Common myeloid progenitor, CD34-positive (primary cell): ENCODE measurements at regions not wholly inside any gene's neighbourhood (a gene's known extent, or its start where the extent isn't known, plus 50 kb on each side); places are given as distances from the start of the nearest gene placed in this dataset.

Experiments
- CTCF ChIA-PET: fragments of 350-600 bp; sonication (Branson Sonifier 250); formaldehyde crosslinking; loops from one replicate; lab custom pipeline; 2021; ENCODE audit warnings: antibody characterized with exemption; lab: Charles Lee
- POLR2A ChIA-PET: fragments of 350-600 bp; sonication (Branson Sonifier 250); formaldehyde crosslinking; loops from one replicate; lab custom pipeline; 2021; ENCODE audit warnings: antibody characterized with exemption; lab: Charles Lee
- DNase-seq, 3 donors: peaks; one replicate each; pipeline versions ENCODE4 v3.0.0 to v3.0.0-alpha.2; 2013
- H3K27ac ChIP-seq, 2 experiments: 1 replicate in 1 of 2; 2 replicates in 1 of 2; pipeline ENCODE4 v1.7.0; 2013; ENCODE audit warnings: inconsistent platforms in 2 of 2, low read length in 2 of 2, mild to moderate bottlenecking in 2 of 2, low read depth in 1 of 2, moderate library complexity in 1 of 2; ENCODE audit not compliant: severe bottlenecking in 2 of 2, insufficient read depth in 1 of 2, poor library complexity in 1 of 2
- H3K27me3 ChIP-seq, 5 experiments: replicated peaks in 2 of 5; 1 replicate in 3 of 5; 2 replicates in 2 of 5; pipeline versions ENCODE4 v1.6.1 to v1.7.0; 2013; ENCODE audit warnings: low read length in 4 of 5, mild to moderate bottlenecking in 2 of 5, moderate library complexity in 2 of 5, inconsistent platforms in 1 of 5; ENCODE audit not compliant: insufficient read depth in 5 of 5, control insufficient read depth in 4 of 5
- H3K36me3 ChIP-seq, 4 experiments: 1 replicate in 2 of 4; 2 replicates in 2 of 4; pipeline versions ENCODE4 v1.6.1 to v1.7.0; 2013; ENCODE audit warnings: low read length in 3 of 4, control low read depth in 1 of 4, mild to moderate bottlenecking in 1 of 4; ENCODE audit not compliant: control insufficient read depth in 4 of 4, insufficient read depth in 4 of 4
- H3K4me1 ChIP-seq, 4 experiments: 1 replicate in 3 of 4; 2 replicates in 1 of 4; pipeline versions ENCODE4 v1.6.1 to v1.7.1; 2013; ENCODE audit warnings: low read length in 3 of 4, mild to moderate bottlenecking in 3 of 4, control low read depth in 1 of 4, inconsistent platforms in 1 of 4, moderate library complexity in 1 of 4; ENCODE audit not compliant: control insufficient read depth in 4 of 4, insufficient read depth in 4 of 4; ENCODE audit errors: control extremely low read depth in 1 of 4
- H3K4me3 ChIP-seq, 7 experiments: 1 replicate in 4 of 7; 2 replicates in 3 of 7; pipeline versions ENCODE4 v1.5.1 to v1.7.0; 2013; ENCODE audit warnings: mild to moderate bottlenecking in 7 of 7, low read length in 6 of 7, moderate library complexity in 6 of 7, inconsistent platforms in 2 of 7, low read depth in 2 of 7, control low read depth in 1 of 7; ENCODE audit not compliant: insufficient read depth in 4 of 7, control insufficient read depth in 1 of 7; ENCODE audit errors: extremely low read depth in 1 of 7
- H3K9me3 ChIP-seq, 5 experiments: 1 replicate in 4 of 5; 2 replicates in 1 of 5; pipeline versions ENCODE4 v1.6.1 to v1.7.1; 2013; ENCODE audit warnings: low read length in 4 of 5, mild to moderate bottlenecking in 2 of 5, inconsistent platforms in 1 of 5, low read depth in 1 of 5, moderate library complexity in 1 of 5; ENCODE audit not compliant: control insufficient read depth in 4 of 5, insufficient read depth in 2 of 5; ENCODE audit errors: control extremely low read depth in 1 of 5
- WGBS: methylation state at CpG from one replicate; pipeline ENCODE4 v1.1.5; 2013; ENCODE audit not compliant: insufficient coverage; 5-methylcytosine and 5-hydroxymethylcytosine counted together

DNA sequence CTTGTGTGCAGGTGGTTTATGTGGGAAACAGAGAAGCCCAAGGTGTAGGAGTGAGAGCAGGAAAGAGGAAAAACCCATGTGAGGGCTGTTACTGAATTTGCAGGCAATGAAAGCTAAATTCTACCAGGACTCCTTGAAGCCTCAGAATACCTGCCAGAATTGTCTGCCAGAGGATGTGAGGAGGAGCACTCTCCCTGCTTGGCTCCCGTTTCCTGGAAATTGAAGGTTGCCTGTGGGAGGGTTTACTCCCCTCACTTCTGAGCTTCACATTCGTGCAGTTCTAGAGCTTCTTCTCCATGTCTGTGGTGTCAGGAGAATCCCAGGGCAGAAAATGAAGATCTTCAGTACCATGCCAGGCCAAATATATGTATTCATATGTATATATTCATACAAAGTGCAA is 220.8 kb upstream of the ZP4 start:
- Histone ChIP-seq H3K9me3 (no peaks in the 10 kb centered on the region), H3K27ac (no peak overlapping the region), H3K4me1 (no peaks in the 10 kb centered on the region), H3K36me3 (no peaks in the 10 kb centered on the region), H3K4me3 (no peak overlapping the region), H3K27me3 (no peaks in the 10 kb centered on the region)
- POLR2A ChIA-PET, result no interaction called here
- CTCF ChIA-PET, result interaction anchor here (0.9 kb wide), 1 partner anchor 21 kb away, joined by 3 read pairs; no protein-coding TSS in a partner anchor
- WGBS, result 100% methylated on average over 1 of the region's 2 CpGs
- DNase-seq, result no peak

DNA sequence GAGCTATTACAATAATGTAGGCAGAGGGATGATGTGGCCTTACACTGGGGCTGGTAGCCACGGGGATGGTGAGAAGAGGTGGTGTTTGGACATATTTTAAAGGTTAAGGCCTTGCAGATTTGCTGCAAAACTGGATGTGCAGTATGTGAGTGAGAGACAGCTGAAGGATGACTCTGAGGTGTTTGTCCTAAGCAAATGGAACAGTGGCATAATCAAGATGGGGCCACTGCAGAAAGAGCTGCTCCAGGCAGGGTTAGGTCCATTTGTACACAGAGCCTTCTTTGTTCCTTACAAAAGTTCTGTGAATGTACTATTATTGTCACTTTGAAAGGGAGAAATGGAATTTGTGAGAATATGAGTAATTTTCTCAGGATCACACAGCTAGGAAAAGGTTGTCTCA is 220.4 kb upstream of the ZP4 start:
- H3K27ac ChIP-seq, result no peak overlapping the region
- H3K36me3 ChIP-seq, result no peaks in the 10 kb centered on the region
- no peaks in the 10 kb centered on the region for H3K9me3 ChIP-seq
- WGBS, result 100% methylated on average over 1 of the region's 1 CpG
- H3K4me3 ChIP-seq, result no peak overlapping the region
- POLR2A ChIA-PET, result no interaction called here
- CTCF ChIA-PET, result interaction anchor here (0.9 kb wide), 1 partner anchor 22 kb away, joined by 3 read pairs; no protein-coding TSS in a partner anchor
- DNase-seq, result no peak
- H3K27me3 ChIP-seq, result no peaks in the 10 kb centered on the region
- no peaks in the 10 kb centered on the region for H3K4me1 ChIP-seq

- no peak for DNase-seq
- POLR2A ChIA-PET, result no interaction called here
- no peaks in the 10 kb centered on the region for H3K9me3 ChIP-seq
- no peak overlapping the region for H3K27ac ChIP-seq
- H3K4me3 ChIP-seq, result no peak overlapping the region
- no peaks in the 10 kb centered on the region for H3K36me3 ChIP-seq
- H3K27me3 ChIP-seq, result no peaks in the 10 kb centered on the region
- no CpG with 5 or more reads among the region's 2 CpGs for WGBS
- no peaks in the 10 kb centered on the region for H3K4me1 ChIP-seq
- CTCF ChIA-PET, result no interaction called here
Observed at GRCh38 chr1:238108417-238108816, 217.7 kb upstream of the ZP4 start.

GRCh38 chr1:238107322-238107721 is 216.6 kb upstream of the ZP4 start:
- CTCF ChIA-PET, result no interaction called here
- POLR2A ChIA-PET, result no interaction called here
- no peaks in the 10 kb centered on the region for H3K9me3 ChIP-seq
- H3K4me1 ChIP-seq, result no peaks in the 10 kb centered on the region
- no peak overlapping the region for H3K4me3 ChIP-seq
- no peak for DNase-seq
- WGBS, result no CpG with 5 or more reads among the region's 1 CpG
- H3K36me3 ChIP-seq, result no peaks in the 10 kb centered on the region
- H3K27ac ChIP-seq, result no peak overlapping the region
- no peaks in the 10 kb centered on the region for H3K27me3 ChIP-seq

GRCh38 chr1:238104752-238105151 is 214.0 kb upstream of the ZP4 start:
- ChIA-PET POLR2A (no interaction called here), CTCF (no interaction called here)
- H3K27ac ChIP-seq, result no peak overlapping the region
- no peaks in the 10 kb centered on the region for H3K27me3 ChIP-seq
- WGBS, result 0% methylated on average over 1 of the region's 2 CpGs
- H3K36me3 ChIP-seq, result no peaks in the 10 kb centered on the region
- H3K4me1 ChIP-seq, result no peaks in the 10 kb centered on the region
- DNase-seq, result no peak
- H3K9me3 ChIP-seq, result peaks cover 0 to 2% (median 0%) of the 10 kb centered on the region in 5 experiments
- no peak overlapping the region for H3K4me3 ChIP-seq

DNA sequence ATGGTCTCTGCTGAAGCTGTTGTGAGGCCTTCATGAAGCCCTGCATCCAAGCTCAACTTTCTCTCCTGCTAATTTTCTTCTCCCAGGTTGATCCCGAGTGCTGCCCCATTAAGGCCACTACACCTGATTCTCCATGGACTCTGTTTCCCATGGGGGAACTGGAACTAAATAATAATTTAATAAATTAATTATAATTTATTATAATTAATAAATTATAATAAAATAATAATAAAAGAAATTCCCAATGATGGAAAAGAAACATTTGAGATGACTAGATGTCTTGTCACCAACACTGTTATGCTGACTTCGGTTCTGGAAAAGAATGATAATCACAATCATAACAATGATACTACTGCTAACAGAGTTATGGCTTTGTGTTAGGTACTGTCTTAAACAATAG is 211.2 kb upstream of the ZP4 start:
- no peak for DNase-seq
- H3K27ac ChIP-seq, result no peak overlapping the region
- no peaks in the 10 kb centered on the region for H3K36me3 ChIP-seq
- H3K27me3 ChIP-seq, result no peaks in the 10 kb centered on the region
- no CpG with 5 or more reads among the region's 2 CpGs for WGBS
- H3K4me1 ChIP-seq, result no peaks in the 10 kb centered on the region
- ChIA-PET POLR2A (no interaction called here), CTCF (no interaction called here)
- H3K9me3 ChIP-seq, result peaks cover 0 to 2% (median 0%) of the 10 kb centered on the region in 5 experiments
- no peak overlapping the region for H3K4me3 ChIP-seq

GRCh38 chr1:238099871-238100270 is 209.1 kb upstream of the ZP4 start:
- CTCF ChIA-PET, result no interaction called here
- H3K27ac ChIP-seq, result no peak overlapping the region
- H3K4me1 ChIP-seq, result no peaks in the 10 kb centered on the region
- DNase-seq, result no peak
- H3K4me3 ChIP-seq, result no peak overlapping the region
- no peaks in the 10 kb centered on the region for H3K36me3 ChIP-seq
- H3K27me3 ChIP-seq, result no peaks in the 10 kb centered on the region
- POLR2A ChIA-PET, result no interaction called here
- peaks cover 0 to 2% (median 0%) of the 10 kb centered on the region in 5 experiments for H3K9me3 ChIP-seq
- 88% methylated on average over 1 of the region's 2 CpGs for WGBS
